Colonic mucosa (tissue), 4 donors: ENCODE measurements at regions not wholly inside any gene's neighbourhood (a gene's known extent, or its start where the extent isn't known, plus 50 kb on each side); places are given as distances from the start of the nearest gene placed in this dataset.
"Not testable (repeated sequence)": the region's sequence is repeated elsewhere in the genome, so short reads cannot be mapped to it uniquely, and the experiment has no call there.

Source experiments
- DNase-seq: peaks from one replicate; pipeline ENCODE4 v3.0.0-alpha.2; 2020
- H3K27ac ChIP-seq: fragments of 200-600 bp; one replicate; pipeline ENCODE4 v1.8.0; 2021
- H3K27me3 ChIP-seq: fragments of 200-600 bp; one replicate; pipeline ENCODE4 v1.8.0; 2021
- H3K36me3 ChIP-seq: fragments of 200-600 bp; one replicate; pipeline ENCODE4 v1.8.0; 2021
- H3K4me1 ChIP-seq: fragments of 200-600 bp; one replicate; pipeline ENCODE4 v1.8.0; 2021; ENCODE audit warnings: mild to moderate bottlenecking
- H3K4me3 ChIP-seq: fragments of 200-600 bp; one replicate; pipeline ENCODE4 v1.8.0; 2021
- H3K9ac ChIP-seq, 2 donors: one replicate each; pipeline ENCODE4 v1.7.0; 2013; ENCODE audit warnings: control low read depth in 2 of 2, low read depth in 2 of 2, low read length in 2 of 2
- H3K9me3 ChIP-seq: fragments of 200-600 bp; one replicate; pipeline ENCODE4 v1.8.0; 2021
- CTCF ChIP-seq: fragments of 200-600 bp; IDR thresholded peaks from one replicate; pipeline ENCODE4 v1.8.0; 2022; ENCODE audit warnings: antibody characterized with exemption, mild to moderate bottlenecking
- intact Hi-C: fragments of 100-400 bp; cut with DNase I; formaldehyde crosslinking; loops from one replicate; pipeline ENCODE4 v1.14.1; 2022
- donor health status: healthy.
- donor health status: DM: no; HTN: no; CAD: no.
- donor health status: DM: no; HTN: no; CAD: no.

- TF ChIP-seq CTCF = no peak
- no peak overlapping the region for H3K27ac ChIP-seq
- no peak overlapping the region for H3K4me3 ChIP-seq
- DNase-seq = no peak
- intact Hi-C loops = no loop called here
- H3K4me1 ChIP-seq = no peaks in the 10 kb centered on the region
- no peaks in the 10 kb centered on the region for H3K9me3 ChIP-seq
- H3K9ac ChIP-seq = no peak overlapping the region
- no peaks in the 10 kb centered on the region for H3K36me3 ChIP-seq
- no peaks in the 10 kb centered on the region for H3K27me3 ChIP-seq
Observed at GRCh38 chr18:5021558-5021957, 175.5 kb downstream of the AKAIN1 start.

- no peak for DNase-seq
- H3K9ac ChIP-seq = no peak overlapping the region
Observed at GRCh38 chr18:5015213-5015612, 181.8 kb downstream of the AKAIN1 start.

GRCh38 chr18:5004031-5004820, 192.8 kb downstream of the AKAIN1 start:
- H3K27me3 ChIP-seq, H3K27ac ChIP-seq, intact Hi-C loops, DNase-seq, H3K9me3 ChIP-seq, H3K4me1 ChIP-seq, H3K9ac ChIP-seq, H3K4me3 ChIP-seq, H3K36me3 ChIP-seq: not testable (repeated sequence)

More at GRCh38 chr18:5015213-5015612, 181.8 kb downstream of the AKAIN1 start:
- Histone ChIP-seq H3K36me3 (no peaks in the 10 kb centered on the region), H3K9me3 (no peaks in the 10 kb centered on the region), H3K4me1 (no peaks in the 10 kb centered on the region), H3K27me3 (no peaks in the 10 kb centered on the region), H3K27ac (no peak overlapping the region), H3K4me3 (no peak overlapping the region)
- intact Hi-C loops = no loop called here
- no peak for TF ChIP-seq CTCF

GRCh38 chr18:4994710-4995109, 202.3 kb downstream of the AKAIN1 start:
- DNase-seq = no peak
- Histone ChIP-seq H3K4me1 (no peaks in the 10 kb centered on the region), H3K9ac (no peak overlapping the region), H3K9me3 (no peaks in the 10 kb centered on the region), H3K4me3 (no peak overlapping the region), H3K36me3 (no peaks in the 10 kb centered on the region), H3K27me3 (no peaks in the 10 kb centered on the region), H3K27ac (no peak overlapping the region)
- TF ChIP-seq CTCF = no peak
- intact Hi-C loops = no loop called here

- no peak for DNase-seq
- Histone ChIP-seq H3K4me1 (no peaks in the 10 kb centered on the region), H3K9me3 (no peaks in the 10 kb centered on the region), H3K9ac (no peak overlapping the region), H3K36me3 (no peaks in the 10 kb centered on the region), H3K27ac (no peak overlapping the region), H3K4me3 (no peak overlapping the region), H3K27me3 (no peaks in the 10 kb centered on the region)
- intact Hi-C loops = no loop called here
- no peak for TF ChIP-seq CTCF
Observed at GRCh38 chr18:4987452-4988405, 209.3 kb downstream of the AKAIN1 start.
